Esophagus squamous epithelium (tissue), 4 donors: ENCODE measurements at regions not wholly inside any gene's neighbourhood (a gene's known extent, or its start where the extent isn't known, plus 50 kb on each side); places are given as distances from the start of the nearest gene placed in this dataset.

Source experiments
- POLR2A ChIP-seq, 4 donors: fragments of 450-650 bp; IDR thresholded peaks; one replicate each; pipeline ENCODE4 v1.6.1; 2017; ENCODE audit warnings: antibody characterized with exemption in 4 of 4, mild to moderate bottlenecking in 4 of 4, moderate library complexity in 3 of 4
- TF ChIP-seq, protein P1 (sequence below), 6 experiments: fragments of 450-650 bp in 4 of 6; fragments of 200-600 bp in 2 of 6; sonication (generic) in 2 of 6; IDR thresholded peaks; one replicate each; pipeline ENCODE4 v1.5.1; 2016 to 2019; ENCODE audit warnings: antibody characterized with exemption in 6 of 6, mild to moderate bottlenecking in 4 of 6, moderate library complexity in 4 of 6

GRCh38 chr12:13379531-13380188, 183.1 kb downstream of the EMP1 start:
- TF ChIP-seq, protein P1, sequence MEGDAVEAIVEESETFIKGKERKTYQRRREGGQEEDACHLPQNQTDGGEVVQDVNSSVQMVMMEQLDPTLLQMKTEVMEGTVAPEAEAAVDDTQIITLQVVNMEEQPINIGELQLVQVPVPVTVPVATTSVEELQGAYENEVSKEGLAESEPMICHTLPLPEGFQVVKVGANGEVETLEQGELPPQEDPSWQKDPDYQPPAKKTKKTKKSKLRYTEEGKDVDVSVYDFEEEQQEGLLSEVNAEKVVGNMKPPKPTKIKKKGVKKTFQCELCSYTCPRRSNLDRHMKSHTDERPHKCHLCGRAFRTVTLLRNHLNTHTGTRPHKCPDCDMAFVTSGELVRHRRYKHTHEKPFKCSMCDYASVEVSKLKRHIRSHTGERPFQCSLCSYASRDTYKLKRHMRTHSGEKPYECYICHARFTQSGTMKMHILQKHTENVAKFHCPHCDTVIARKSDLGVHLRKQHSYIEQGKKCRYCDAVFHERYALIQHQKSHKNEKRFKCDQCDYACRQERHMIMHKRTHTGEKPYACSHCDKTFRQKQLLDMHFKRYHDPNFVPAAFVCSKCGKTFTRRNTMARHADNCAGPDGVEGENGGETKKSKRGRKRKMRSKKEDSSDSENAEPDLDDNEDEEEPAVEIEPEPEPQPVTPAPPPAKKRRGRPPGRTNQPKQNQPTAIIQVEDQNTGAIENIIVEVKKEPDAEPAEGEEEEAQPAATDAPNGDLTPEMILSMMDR (IDR thresholded peaks at IDR 0.05) = no peak
- TF ChIP-seq POLR2A (IDR thresholded peaks at IDR 0.05) = no peak
